Endothelial cell of umbilical vein (primary cell): ENCODE measurements at regions not wholly inside any gene's neighbourhood (a gene's known extent, or its start where the extent isn't known, plus 50 kb on each side); places are given as distances from the start of the nearest gene placed in this dataset.

Source experiments
- BruUV-seq: library from RNA; stranded (reverse); fragments of 400-500 nt; replicated peaks from 2 replicates; lab custom pipeline; 2021; lab: Mats Ljungman, UMichigan
- CTCF ChIA-PET: fragments of 300-600, 350-600 bp; sonication (Branson Sonifier 250); formaldehyde crosslinking; loops from one replicate; lab custom pipeline; 2021; ENCODE audit warnings: antibody characterized with exemption, inconsistent platforms; lab: Charles Lee
- POLR2A ChIA-PET: fragments of 300-600, 350-600 bp; sonication (Branson Sonifier 250); formaldehyde crosslinking; loops from one replicate; lab custom pipeline; 2021; ENCODE audit warnings: antibody characterized with exemption, inconsistent platforms; lab: Charles Lee
- DNase-seq: peaks from one replicate; pipeline ENCODE4 v3.0.0-alpha.2; 2011; ENCODE audit warnings: low read depth, low spot score
- FAIRE-seq: peaks from 2 replicates; lab custom pipeline; 2011; peaks lifted over from hg19 to GRCh38; lab: Jason Lieb, UNC
- H2AFZ ChIP-seq: 2 replicates; pipeline ENCODE4 v1.6.0; 2012; ENCODE audit warnings: low read depth, low read length, control low read depth, inconsistent platforms
- H3K27ac ChIP-seq: 2 replicates; pipeline ENCODE4 v1.5.1; 2011; ENCODE audit warnings: low read depth, mild to moderate bottlenecking, control low read depth, low read length, moderate library complexity; ENCODE audit not compliant: insufficient read depth
- H3K27me3 ChIP-seq, 2 experiments: 2 replicates each; pipeline versions ENCODE4 v1.6.0 to v1.6.1; 2011; ENCODE audit warnings: low read length in 2 of 2, mixed read lengths in 1 of 2; ENCODE audit not compliant: control insufficient read depth in 2 of 2, insufficient read depth in 2 of 2
- H3K36me3 ChIP-seq, 2 experiments: 2 replicates in 1 of 2; 3 replicates in 1 of 2; pipeline ENCODE4 v1.5.1; 2011; ENCODE audit warnings: low read length in 2 of 2, mild to moderate bottlenecking in 1 of 2, moderate library complexity in 1 of 2; ENCODE audit not compliant: control insufficient read depth in 2 of 2, insufficient read depth in 2 of 2; ENCODE audit errors: extremely low read depth in 1 of 2
- H3K4me1 ChIP-seq: 3 replicates; pipeline ENCODE4 v1.5.1; 2011; ENCODE audit warnings: mild to moderate bottlenecking, low read length; ENCODE audit not compliant: control insufficient read depth, insufficient read depth; ENCODE audit errors: extremely low read depth
- H3K4me2 ChIP-seq: 2 replicates; pipeline ENCODE4 v1.6.1; 2011; ENCODE audit warnings: low read length, control low read depth, mixed read lengths; ENCODE audit not compliant: insufficient read depth
- H3K4me3 ChIP-seq, 3 experiments: fragments of 200-600 bp in 1 of 3; sonication (generic), shearing (Covaris generic) in 1 of 3; replicated peaks in 1 of 3; 2 replicates each; pipeline ENCODE4 v1.5.1; 2011 to 2016; ENCODE audit warnings: control low read depth in 3 of 3, low read length in 3 of 3, mild to moderate bottlenecking in 2 of 3, inconsistent platforms in 1 of 3, low read depth in 1 of 3, moderate library complexity in 1 of 3; ENCODE audit not compliant: insufficient read depth in 1 of 3
- H3K79me2 ChIP-seq: 2 replicates; pipeline ENCODE4 v1.6.0; 2012; ENCODE audit warnings: low read length, inconsistent platforms; ENCODE audit not compliant: control insufficient read depth, insufficient read depth
- H3K9ac ChIP-seq: replicated peaks from 2 replicates; pipeline ENCODE3; 2011; ENCODE audit warnings: low read length, control low read depth; ENCODE audit not compliant: insufficient read depth; ENCODE audit errors: extremely low read depth
- H3K9me1 ChIP-seq: replicated peaks from 3 replicates; pipeline ENCODE4 v1.6.0; 2011; ENCODE audit warnings: mild to moderate bottlenecking, low read length; ENCODE audit not compliant: control insufficient read depth, insufficient read depth; ENCODE audit errors: extremely low read depth
- H3K9me3 ChIP-seq: replicated peaks from 2 replicates; pipeline ENCODE4 v1.5.1; 2012; ENCODE audit warnings: low read length, inconsistent platforms; ENCODE audit not compliant: control insufficient read depth, insufficient read depth
- H4K20me1 ChIP-seq: replicated peaks from 2 replicates; pipeline ENCODE3; 2011; ENCODE audit warnings: mild to moderate bottlenecking, low read length; ENCODE audit not compliant: control insufficient read depth, insufficient read depth; ENCODE audit errors: extremely low read depth
- CTCF ChIP-seq, 2 donors: IDR thresholded peaks; 1 replicate in 1 of 2; 2 replicates in 1 of 2; pipeline ENCODE4 v1.5.1; 2011; ENCODE audit warnings: low read length in 2 of 2, mild to moderate bottlenecking in 2 of 2, moderate library complexity in 2 of 2, control low read depth in 1 of 2, inconsistent platforms in 1 of 2, low read depth in 1 of 2; ENCODE audit not compliant: insufficient read depth in 1 of 2; ENCODE audit errors: extremely low read depth in 1 of 2
- EZH2 ChIP-seq: IDR thresholded peaks from 2 replicates; pipeline ENCODE4 v1.6.1; 2012; ENCODE audit warnings: borderline replicate concordance, low read depth, mild to moderate bottlenecking, moderate library complexity, low read length, inconsistent platforms; ENCODE audit not compliant: severe bottlenecking
- FOS ChIP-seq: IDR thresholded peaks from 2 replicates; pipeline ENCODE4 v1.6.1; 2011; ENCODE audit warnings: mild to moderate bottlenecking, low read length, moderate library complexity, borderline replicate concordance; ENCODE audit not compliant: insufficient read depth
- GATA2 ChIP-seq: IDR thresholded peaks from 2 replicates; pipeline ENCODE4 v1.7.0; 2011; ENCODE audit warnings: low read depth, mild to moderate bottlenecking, moderate library complexity, mixed read lengths, low read length; ENCODE audit not compliant: insufficient read length, insufficient read depth
- JUN ChIP-seq: IDR thresholded peaks from 2 replicates; pipeline ENCODE4 v1.6.1; 2011; ENCODE audit warnings: borderline replicate concordance, low read depth; ENCODE audit not compliant: insufficient read length, insufficient read depth
- MYC ChIP-seq: IDR thresholded peaks from one replicate; pipeline ENCODE4 v1.6.1; 2011; ENCODE audit warnings: mild to moderate bottlenecking, low read depth, low read length
- POLR2A ChIP-seq: IDR thresholded peaks from 2 replicates; pipeline ENCODE4 v1.6.1; 2012; ENCODE audit warnings: low read depth, mild to moderate bottlenecking, control low read depth, low read length
- POLR2AphosphoS5 ChIP-seq: IDR thresholded peaks from 2 replicates; pipeline ENCODE4 v1.6.1; 2012; ENCODE audit warnings: low read depth, mild to moderate bottlenecking, control low read depth, low read length, moderate library complexity; ENCODE audit not compliant: insufficient read depth
- dilution Hi-C: fragments of 300-500 bp; cut with MboI; formaldehyde crosslinking; loops from one replicate; pipeline ENCODE4 v1.15.0; 2019; ENCODE audit warnings: low sequenced_read_pairs; ENCODE audit not compliant: extremely low pct_ligation_motif_present
- intact Hi-C: fragments of 100-400 bp; cut with micrococcal nuclease; formaldehyde crosslinking; loops from one replicate; pipeline ENCODE4 v1.10.0; 2022
- TF ChIP-seq, protein P1 (sequence below): IDR thresholded peaks from 2 replicates; pipeline ENCODE4 v1.6.1; 2011; ENCODE audit not compliant: insufficient read depth, insufficient read length

- Histone ChIP-seq H3K9ac (no peak overlapping the region), H3K36me3 (no peaks in the 10 kb centered on the region), H3K79me2 (no peaks in the 10 kb centered on the region), H3K4me1 (no peaks in the 10 kb centered on the region), H3K9me1 (no peaks in the 10 kb centered on the region), H2AFZ (no peak overlapping the region), H3K27me3 (no peaks in the 10 kb centered on the region), H3K27ac (no peak overlapping the region), H4K20me1 (no peaks in the 10 kb centered on the region), H3K9me3 (peaks cover 4% of the 10 kb centered on the region), H3K4me3 (no peak overlapping the region), H3K4me2 (no peak overlapping the region)
- CTCF ChIA-PET: no interaction called here
- BruUV-seq: no TSS peak
- no peak for FAIRE-seq
- no peak for TF ChIP-seq EZH2
- no peak for TF ChIP-seq POLR2AphosphoS5
- no peak for TF ChIP-seq POLR2A
- no peak for TF ChIP-seq JUN
- no peak for TF ChIP-seq FOS
- TF ChIP-seq GATA2: no peak
- TF ChIP-seq, protein P1, sequence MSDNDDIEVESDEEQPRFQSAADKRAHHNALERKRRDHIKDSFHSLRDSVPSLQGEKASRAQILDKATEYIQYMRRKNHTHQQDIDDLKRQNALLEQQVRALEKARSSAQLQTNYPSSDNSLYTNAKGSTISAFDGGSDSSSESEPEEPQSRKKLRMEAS: no peak
- TF ChIP-seq MYC: no peak
- TF ChIP-seq CTCF (IDR thresholded peaks at IDR 0.05; ENCODE audit: extremely low read depth in 1 of 2, insufficient read depth in 1 of 2, low read depth in 1 of 2, low read length in 2 of 2): no peak
- no peak for DNase-seq
- dilution Hi-C loops (no loop called here), intact Hi-C loops (no loop called here)
- POLR2A ChIA-PET: no interaction called here
Measured at GRCh38 chr18:77495982-77496690, 246.5 kb downstream of the GALR1 start.
